HCT116 (cell line): ENCODE measurements at regions not wholly inside any gene's neighbourhood (a gene's known extent, or its start where the extent isn't known, plus 50 kb on each side); places are given as distances from the start of the nearest gene placed in this dataset.

Source experiments
- ATAC-seq: fragments of 200-7000 bp; cut with Tn5 transposase; 2 replicates; pipeline ENCODE4 v1.9.1; 2020; ENCODE audit warnings: mild to moderate bottlenecking, moderate library complexity
- BruUV-seq: library from RNA; stranded (reverse); fragments of 400-500 nt; replicated peaks from 2 replicates; lab custom pipeline; 2021; lab: Mats Ljungman, UMichigan
- CTCF ChIA-PET: fragments of 300-600 bp; sonication (Branson Sonifier 250); formaldehyde crosslinking; loops from one replicate; lab custom pipeline; 2021; ENCODE audit warnings: antibody characterized with exemption; lab: Charles Lee
- POLR2A ChIA-PET: fragments of 300-600, 350-600 bp; sonication (Branson Sonifier 250); formaldehyde crosslinking; loops from one replicate; lab custom pipeline; 2021; ENCODE audit warnings: antibody characterized with exemption; lab: Charles Lee
- RAD21 ChIA-PET, 2 experiments: fragments of 300-600 bp; sonication (Branson Sonifier 250); formaldehyde crosslinking; loops; one replicate each; lab custom pipeline; 2023; ENCODE audit warnings: low total read pairs in 2 of 2; ENCODE audit not compliant: uncharacterized antibody in 2 of 2, unreplicated experiment in 2 of 2, low non-redundant PET in 1 of 2; lab: Charles Lee
- DNase-seq: peaks from one replicate; pipeline ENCODE4 v3.0.0-alpha.2; 2010; ENCODE audit warnings: low read depth, low spot score
- H2AFZ ChIP-seq: fragments of 200-600 bp; shearing (Covaris generic), sonication (generic); 2 replicates; pipeline ENCODE4 v1.6.1; 2017; ENCODE audit warnings: low read depth, mixed run types, mixed read lengths, antibody characterized with exemption, low read length; ENCODE audit not compliant: poor library complexity, severe bottlenecking
- H3K27ac ChIP-seq: 2 replicates; pipeline ENCODE4 v1.5.1; 2012; ENCODE audit warnings: low read depth, low read length
- H3K27me3 ChIP-seq: fragments of 200-600 bp; sonication (generic); 2 replicates; pipeline ENCODE4 v1.6.1; 2016; ENCODE audit warnings: mixed run types, low read length, mixed read lengths; ENCODE audit not compliant: insufficient read depth
- H3K36me3 ChIP-seq, 2 experiments: fragments of 200-500 bp in 1 of 2; fragments of 200-600 bp in 1 of 2; sonication (Bioruptor generic) in 1 of 2; sonication (generic) in 1 of 2; 2 replicates each; pipeline versions ENCODE4 v1.5.1 to v1.6.1; 2014 to 2016; ENCODE audit warnings: low read length in 2 of 2, inconsistent platforms in 1 of 2, mixed read lengths in 1 of 2, mixed run types in 1 of 2; ENCODE audit not compliant: insufficient read depth in 2 of 2, control insufficient read depth in 1 of 2
- H3K4me1 ChIP-seq, 2 experiments: fragments of 200-600 bp in 1 of 2; sonication (generic) in 1 of 2; 2 replicates each; pipeline versions ENCODE4 v1.5.1 to v1.6.1; 2012 to 2017; ENCODE audit warnings: low read length in 2 of 2, inconsistent platforms in 1 of 2, mild to moderate bottlenecking in 1 of 2, mixed read lengths in 1 of 2, mixed run types in 1 of 2, moderate library complexity in 1 of 2; ENCODE audit not compliant: insufficient read depth in 2 of 2, control insufficient read depth in 1 of 2
- H3K4me2 ChIP-seq: fragments of 200-600 bp; sonication (generic); 2 replicates; pipeline ENCODE4 v1.6.1; 2017; ENCODE audit warnings: mixed run types, low read length, mixed read lengths
- H3K4me3 ChIP-seq, 2 experiments: fragments of 200-600 bp in 1 of 2; sonication (generic) in 1 of 2; replicated peaks in 1 of 2; 2 replicates each; pipeline ENCODE4 v1.5.1; 2011 to 2016; ENCODE audit warnings: low read length in 2 of 2, control low read depth in 1 of 2, low read depth in 1 of 2, mild to moderate bottlenecking in 1 of 2, mixed read lengths in 1 of 2, mixed run types in 1 of 2
- H3K79me2 ChIP-seq: fragments of 200-600 bp; sonication (generic); 2 replicates; pipeline ENCODE4 v1.6.1; 2017; ENCODE audit warnings: mild to moderate bottlenecking, mixed run types, low read length, moderate library complexity, mixed read lengths; ENCODE audit not compliant: insufficient read depth
- H3K9ac ChIP-seq: fragments of 200-600 bp; sonication (generic); 2 replicates; pipeline ENCODE4 v1.6.1; 2016; ENCODE audit warnings: low read length, mixed read lengths
- H3K9me2 ChIP-seq: fragments of 200-600 bp; sonication (generic), shearing (Covaris generic); 2 replicates; pipeline ENCODE4 v1.6.1; 2017; ENCODE audit warnings: mixed run types, mild to moderate bottlenecking, moderate library complexity; ENCODE audit not compliant: insufficient read depth
- H3K9me3 ChIP-seq, 2 experiments: fragments of 200-500 bp in 1 of 2; fragments of 200-600 bp in 1 of 2; sonication (Bioruptor generic) in 1 of 2; sonication (generic) in 1 of 2; 2 replicates each; pipeline ENCODE4 v1.6.1; 2014 to 2017; ENCODE audit warnings: low read length in 2 of 2, mixed read lengths in 2 of 2, inconsistent platforms in 1 of 2, low read depth in 1 of 2, mild to moderate bottlenecking in 1 of 2, mixed run types in 1 of 2, moderate library complexity in 1 of 2; ENCODE audit not compliant: control insufficient read depth in 1 of 2, insufficient read depth in 1 of 2
- H4K20me1 ChIP-seq: fragments of 200-600 bp; sonication (generic), shearing (Covaris generic); 2 replicates; pipeline ENCODE4 v1.6.1; 2017; ENCODE audit warnings: mixed run types, mild to moderate bottlenecking, moderate library complexity; ENCODE audit not compliant: insufficient read depth
- ATF3 ChIP-seq: IDR thresholded peaks from 2 replicates; pipeline ENCODE4 v1.6.1; 2012
- CEBPB ChIP-seq: IDR thresholded peaks from 2 replicates; pipeline ENCODE4 v1.6.1; 2012; ENCODE audit warnings: low read depth
- CTCF ChIP-seq, 3 experiments: fragments of 200-600 bp in 1 of 3; sonication (generic) in 1 of 3; IDR thresholded peaks in 2 of 3; conservative IDR thresholded peaks in 1 of 3; 2 replicates each; pipeline ENCODE4 v1.5.1; 2012 to 2017; ENCODE audit warnings: low read depth in 2 of 3, low read length in 2 of 3, antibody characterized with exemption in 1 of 3, borderline replicate concordance in 1 of 3, control low read depth in 1 of 3, mild to moderate bottlenecking in 1 of 3, mixed read lengths in 1 of 3, mixed run types in 1 of 3, moderate library complexity in 1 of 3; ENCODE audit not compliant: insufficient read depth in 1 of 3
- EGR1 ChIP-seq: IDR thresholded peaks from 2 replicates; pipeline ENCODE4 v1.6.1; 2012; ENCODE audit warnings: low read depth
- ELF1 ChIP-seq: IDR thresholded peaks from 2 replicates; pipeline ENCODE4 v1.6.1; 2012; ENCODE audit warnings: low read depth, borderline replicate concordance
- EZH2 ChIP-seq: fragments of 200-600 bp; sonication (generic); IDR thresholded peaks from 2 replicates; pipeline ENCODE4 v1.6.1; 2017; ENCODE audit warnings: antibody characterized with exemption, mixed run types
- EZH2phosphoT487 ChIP-seq: fragments of 200-600 bp; IDR thresholded peaks from 2 replicates; pipeline ENCODE4 v1.6.1; 2018; ENCODE audit warnings: antibody characterized with exemption, borderline replicate concordance
- FOSL1 ChIP-seq: IDR thresholded peaks from 2 replicates; pipeline ENCODE4 v1.6.1; 2012; ENCODE audit warnings: low read depth
- POLR2AphosphoS5 ChIP-seq: IDR thresholded peaks from 2 replicates; pipeline ENCODE4 v1.6.1; 2011; ENCODE audit warnings: mild to moderate bottlenecking, low read depth, low read length, moderate library complexity
- RAD21 ChIP-seq: IDR thresholded peaks from 2 replicates; pipeline ENCODE4 v1.6.1; 2012; ENCODE audit warnings: low read depth, mild to moderate bottlenecking
- SIN3A ChIP-seq: IDR thresholded peaks from 2 replicates; pipeline ENCODE4 v1.6.1; 2012; ENCODE audit warnings: low read depth
- SP1 ChIP-seq: IDR thresholded peaks from 2 replicates; pipeline ENCODE4 v1.6.1; 2012; ENCODE audit warnings: low read depth
- SRF ChIP-seq: IDR thresholded peaks from 2 replicates; pipeline ENCODE4 v1.6.1; 2012; ENCODE audit warnings: low read depth
- YY1 ChIP-seq: IDR thresholded peaks from 2 replicates; pipeline ENCODE4 v1.6.1; 2011; ENCODE audit warnings: low read length, low read depth, moderate library complexity, mild to moderate bottlenecking; ENCODE audit not compliant: insufficient replicate concordance; ENCODE audit errors: extremely low read depth
- ZFX ChIP-seq: fragments of 450-650 bp; IDR thresholded peaks from 2 replicates; pipeline ENCODE4 v1.6.1; 2017
- ZNF274 ChIP-seq: fragments of 200-500 bp; sonication (Bioruptor generic); IDR thresholded peaks from 2 replicates; pipeline ENCODE4 v1.6.1; 2014; ENCODE audit warnings: mild to moderate bottlenecking, low read depth, low read length, inconsistent platforms
- intact Hi-C: fragments of 100-400 bp; cut with micrococcal nuclease; formaldehyde crosslinking; loops from 2 replicates; pipeline ENCODE4 v1.10.0; 2022
- TF ChIP-seq, protein P1 (sequence below): IDR thresholded peaks from 2 replicates; pipeline ENCODE4 v1.6.1; 2012; ENCODE audit warnings: low read depth
- TF ChIP-seq, protein P2 (sequence below): IDR thresholded peaks from 2 replicates; pipeline ENCODE4 v1.6.1; 2012

DNA sequence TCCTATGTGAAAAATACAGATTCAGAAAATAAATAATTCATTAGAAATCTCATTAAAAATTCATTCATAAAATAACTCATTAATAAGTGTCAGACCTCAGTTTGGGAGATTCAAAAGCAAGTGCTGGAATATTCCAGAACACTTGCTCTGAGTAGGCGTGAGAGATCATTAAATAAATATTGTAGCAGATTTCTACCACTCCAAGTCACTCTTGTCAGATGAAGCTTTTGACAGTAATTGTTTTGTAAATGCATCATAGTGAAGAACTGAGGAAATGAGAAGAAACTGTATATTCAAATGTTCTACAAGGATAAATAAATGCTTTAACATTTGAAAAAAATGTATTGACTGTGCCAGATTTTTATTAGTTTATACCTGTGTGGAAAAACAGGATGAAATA lies 1228.1 kb downstream of the SLITRK1 start (continued):
- TF ChIP-seq, protein P1, sequence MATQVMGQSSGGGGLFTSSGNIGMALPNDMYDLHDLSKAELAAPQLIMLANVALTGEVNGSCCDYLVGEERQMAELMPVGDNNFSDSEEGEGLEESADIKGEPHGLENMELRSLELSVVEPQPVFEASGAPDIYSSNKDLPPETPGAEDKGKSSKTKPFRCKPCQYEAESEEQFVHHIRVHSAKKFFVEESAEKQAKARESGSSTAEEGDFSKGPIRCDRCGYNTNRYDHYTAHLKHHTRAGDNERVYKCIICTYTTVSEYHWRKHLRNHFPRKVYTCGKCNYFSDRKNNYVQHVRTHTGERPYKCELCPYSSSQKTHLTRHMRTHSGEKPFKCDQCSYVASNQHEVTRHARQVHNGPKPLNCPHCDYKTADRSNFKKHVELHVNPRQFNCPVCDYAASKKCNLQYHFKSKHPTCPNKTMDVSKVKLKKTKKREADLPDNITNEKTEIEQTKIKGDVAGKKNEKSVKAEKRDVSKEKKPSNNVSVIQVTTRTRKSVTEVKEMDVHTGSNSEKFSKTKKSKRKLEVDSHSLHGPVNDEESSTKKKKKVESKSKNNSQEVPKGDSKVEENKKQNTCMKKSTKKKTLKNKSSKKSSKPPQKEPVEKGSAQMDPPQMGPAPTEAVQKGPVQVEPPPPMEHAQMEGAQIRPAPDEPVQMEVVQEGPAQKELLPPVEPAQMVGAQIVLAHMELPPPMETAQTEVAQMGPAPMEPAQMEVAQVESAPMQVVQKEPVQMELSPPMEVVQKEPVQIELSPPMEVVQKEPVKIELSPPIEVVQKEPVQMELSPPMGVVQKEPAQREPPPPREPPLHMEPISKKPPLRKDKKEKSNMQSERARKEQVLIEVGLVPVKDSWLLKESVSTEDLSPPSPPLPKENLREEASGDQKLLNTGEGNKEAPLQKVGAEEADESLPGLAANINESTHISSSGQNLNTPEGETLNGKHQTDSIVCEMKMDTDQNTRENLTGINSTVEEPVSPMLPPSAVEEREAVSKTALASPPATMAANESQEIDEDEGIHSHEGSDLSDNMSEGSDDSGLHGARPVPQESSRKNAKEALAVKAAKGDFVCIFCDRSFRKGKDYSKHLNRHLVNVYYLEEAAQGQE = no peak
- TF ChIP-seq FOSL1 (no peak), EZH2phosphoT487 (no peak)

DNA sequence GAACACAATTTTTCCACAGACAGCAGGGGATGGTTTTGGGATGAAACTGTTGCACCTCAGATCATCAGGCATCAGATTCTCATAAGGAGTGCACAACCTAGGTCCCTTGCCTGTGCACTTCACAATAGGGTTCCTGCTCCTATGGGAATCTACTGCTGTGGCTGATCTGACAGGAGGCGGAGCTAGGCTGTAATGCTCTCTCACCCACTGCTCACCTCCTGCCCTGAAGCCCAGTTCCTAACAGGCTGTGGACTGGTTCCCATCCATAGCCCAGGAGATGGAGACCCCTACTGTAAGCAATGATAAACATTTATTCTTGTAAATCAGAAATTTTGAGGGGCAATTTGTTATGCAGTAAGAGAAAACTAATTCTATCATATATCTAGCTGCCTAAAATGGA lies 1234.7 kb downstream of the SLITRK1 start:
- peak; percentile 47; the same call in 1 of the 2 replicates for ATAC-seq
- TF ChIP-seq EZH2 (no peak), ATF3 (no peak), SIN3A (no peak), EGR1 (no peak), ZNF274 (no peak), SP1 (no peak), RAD21 (no peak), YY1 (no peak), CTCF (IDR thresholded peaks at IDR 0.05 in 2 of 3, conservative IDR thresholded peaks at IDR 0.05 in 1 of 3; ENCODE audit: borderline replicate concordance in 1 of 3, insufficient read depth in 1 of 3, low read depth in 2 of 3, low read length in 2 of 3) (no peak), FOSL1 (no peak), ZFX (no peak), ELF1 (no peak), SRF (no peak), POLR2AphosphoS5 (no peak), CEBPB (no peak)
- TF ChIP-seq, protein P1 = no peak
- TF ChIP-seq, protein P2, sequence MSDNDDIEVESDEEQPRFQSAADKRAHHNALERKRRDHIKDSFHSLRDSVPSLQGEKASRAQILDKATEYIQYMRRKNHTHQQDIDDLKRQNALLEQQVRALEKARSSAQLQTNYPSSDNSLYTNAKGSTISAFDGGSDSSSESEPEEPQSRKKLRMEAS = no peak

More for the DNA sequence above, 1234.7 kb downstream of the SLITRK1 start:
- intact Hi-C loops = no loop called here
- ChIA-PET CTCF (no interaction called here), POLR2A (no interaction called here), RAD21 (no interaction called here)
- no peaks in the 10 kb centered on the region for H3K79me2 ChIP-seq
- DNase-seq = no peak
- H3K9me2 ChIP-seq = no peaks in the 10 kb centered on the region
- H2AFZ ChIP-seq = no peak overlapping the region
- H3K27me3 ChIP-seq = no peaks in the 10 kb centered on the region
- H3K36me3 ChIP-seq = no peaks in the 10 kb centered on the region
- H3K9ac ChIP-seq = no peak overlapping the region
- BruUV-seq = no TSS peak
- no peaks in the 10 kb centered on the region for H4K20me1 ChIP-seq
- no peak overlapping the region for H3K4me3 ChIP-seq
- no peaks in the 10 kb centered on the region for H3K4me1 ChIP-seq
- no peak overlapping the region for H3K4me2 ChIP-seq
- H3K27ac ChIP-seq = no peak overlapping the region
- no peaks in the 10 kb centered on the region for H3K9me3 ChIP-seq
